Heart right ventricle (tissue), 16 donors: ENCODE measurements at regions not wholly inside any gene's neighbourhood (a gene's known extent, or its start where the extent isn't known, plus 50 kb on each side); places are given as distances from the start of the nearest gene placed in this dataset.
"Not testable (repeated sequence)": the region's sequence is repeated elsewhere in the genome, so short reads cannot be mapped to it uniquely, and the experiment has no call there.

Experiments used
- ATAC-seq, 8 donors: fragments of 200-7000 bp; cut with Tn5 transposase; one replicate each; pipeline ENCODE4 v1.9.1; 2020; ENCODE audit warnings: mild to moderate bottlenecking in 8 of 8, moderate library complexity in 8 of 8, moderate number of reproducible peaks in 1 of 8
- DNase-seq, 2 donors: peaks; one replicate each; pipeline ENCODE4 v3.0.0-alpha.2; 2020
- H3K27ac ChIP-seq, 10 donors: fragments of 200-600 bp; sonication (generic) in 2 of 10; one replicate each; pipeline versions ENCODE4 v1.5.0 to v1.8.0; 2020 to 2022; ENCODE audit warnings: mild to moderate bottlenecking in 3 of 10
- H3K27me3 ChIP-seq, 7 donors: fragments of 200-600 bp; one replicate each; pipeline ENCODE4 v1.8.0; 2021 to 2022; ENCODE audit warnings: mild to moderate bottlenecking in 2 of 7
- H3K36me3 ChIP-seq, 9 donors: fragments of 200-600 bp; sonication (generic) in 1 of 9; one replicate each; pipeline versions ENCODE4 v1.5.0 to v1.8.0; 2020 to 2022; ENCODE audit warnings: mild to moderate bottlenecking in 2 of 9
- H3K4me1 ChIP-seq, 9 donors: fragments of 200-600 bp; sonication (generic) in 1 of 9; one replicate each; pipeline versions ENCODE4 v1.5.0 to v1.8.0; 2020 to 2022; ENCODE audit warnings: mild to moderate bottlenecking in 4 of 9
- H3K4me3 ChIP-seq, 10 donors: fragments of 200-600 bp; sonication (generic) in 2 of 10; one replicate each; pipeline versions ENCODE4 v1.5.0 to v1.8.0; 2020 to 2022; ENCODE audit warnings: mild to moderate bottlenecking in 7 of 10, moderate library complexity in 2 of 10
- H3K9me3 ChIP-seq, 11 donors: fragments of 200-600 bp in 10 of 11; sonication (generic) in 2 of 11; one replicate each; pipeline versions ENCODE4 v1.5.0 to v1.8.0; 2013 to 2022; ENCODE audit warnings: mild to moderate bottlenecking in 2 of 11, control low read depth in 1 of 11, moderate library complexity in 1 of 11
- CTCF ChIP-seq, 9 donors: fragments of 200-600 bp; sonication (generic) in 2 of 9; IDR thresholded peaks; one replicate each; pipeline versions ENCODE4 v1.5.0 to v1.8.0; 2021 to 2022; ENCODE audit warnings: antibody characterized with exemption in 9 of 9, mild to moderate bottlenecking in 5 of 9, moderate library complexity in 1 of 9
- whole genome bisulfite sequencing, 2 donors: extraction: QIAGEN DNeasy Blood & Tissue Kit; methylation state at CpG; one replicate each; pipeline ENCODE4 v1.1.7; 2013; ENCODE audit warnings: inconsistent platforms in 1 of 2; 5-methylcytosine and 5-hydroxymethylcytosine counted together
- intact Hi-C, 10 donors: fragments of 100-400 bp; cut with DNase I; formaldehyde crosslinking; loops; one replicate each; pipeline versions ENCODE4 v1.11.1 to v1.14.2; 2022
- donor health status: Arrhythmogenic right ventricular cardiomyopathy.
- donor health status: ischemic (EF 13 %, LVEDD 7.1; RV severe dilation, severe dysfunction).
- donor health status: healthy with polysubstance abuse.
- donor health status: DM: no; HTN: yes; CAD: no.
- donor health status: DM: no; HTN: no; CAD: no.
- donor health status: ischemic (EF 25% LVEDD 6.9; RV normal size, moderate dysfunction).
- donor health status: ischemic (EF 25% LVEDD 5.7; RV mildly dilated, moderate dysfunction).
- donor health status: healthy.
- donor health status: DM: yes; HTN: yes; CAD: no.
- donor health status: Ischemic cardiomyopathy.
- donor health status: ischemic (EF 35%, LVEDD 5.7; RV mildly dilated, moderate dysfunction).
- donor health status: nonischemic (EF 11% LVEDD 7.7; RV severe dilation, severe dysfunction).
- donor health status: DM: yes; HTN: yes; CAD: no.
- donor health status: PGD.
- donor health status: ischemic (EF 29% LVEDD 5.4; RV normal size, mild dysfunction).
- donor health status: nonischemic (EF 23%, LVEDD 6.1; RV moderate dilation, normal function).

GRCh38 chr9:88258024-88258423, 119.7 kb upstream of the SPATA31C2 start:
- no peak overlapping the region for H3K4me3 ChIP-seq
- no peaks in the 10 kb centered on the region for H3K36me3 ChIP-seq
- ATAC-seq: peak; percentile 67 to 91 (median 85)
- no peaks in the 10 kb centered on the region for H3K27me3 ChIP-seq
- peak overlapping the region in 3 of 10 donors; percentile 25 to 53 (median 45) for H3K27ac ChIP-seq
- intact Hi-C loops: no loop called here
- DNase-seq: peak; percentile 29 to 59
- WGBS, 2 donors: 15% methylated on average over 2 of the region's 2 CpGs
- TF ChIP-seq CTCF (IDR thresholded peaks at IDR 0.05): no peak
- no peaks in the 10 kb centered on the region for H3K9me3 ChIP-seq
- H3K4me1 ChIP-seq: peaks cover 0 to 22% (median 15%) of the 10 kb centered on the region in 9 donors

GRCh38 chr9:88256216-88256615, 117.9 kb upstream of the SPATA31C2 start:
- H3K27me3 ChIP-seq: no peaks in the 10 kb centered on the region
- ATAC-seq (no peak), DNase-seq (no peak)
- peaks cover 0 to 22% (median 15%) of the 10 kb centered on the region in 9 donors for H3K4me1 ChIP-seq
- intact Hi-C loops: no loop called here
- 81 to 93% methylated on average over 7 of the region's 7 CpGs for WGBS, 2 donors
- no peak for TF ChIP-seq CTCF (IDR thresholded peaks at IDR 0.05)
- H3K36me3 ChIP-seq: no peaks in the 10 kb centered on the region
- peaks cover 0 to 18% (median 8%) of the 10 kb centered on the region in 11 donors for H3K9me3 ChIP-seq
- H3K4me3 ChIP-seq: no peak overlapping the region
- H3K27ac ChIP-seq: no peak overlapping the region

GRCh38 chr9:88255806-88256205, 117.5 kb upstream of the SPATA31C2 start:
- ATAC-seq, H3K36me3 ChIP-seq, H3K27me3 ChIP-seq, H3K4me3 ChIP-seq, intact Hi-C loops, DNase-seq, H3K27ac ChIP-seq: not testable (repeated sequence)
- Histone ChIP-seq H3K9me3 (peaks cover 0 to 21% (median 8%) of the 10 kb centered on the region in 11 donors), H3K4me1 (peaks cover 0 to 22% (median 15%) of the 10 kb centered on the region in 9 donors)
- 45 to 46% methylated on average over 4 of the region's 4 CpGs for WGBS, 2 donors

GRCh38 chr9:88251903-88252302, 113.6 kb upstream of the SPATA31C2 start:
- Histone ChIP-seq H3K27ac (no peak overlapping the region), H3K27me3 (no peaks in the 10 kb centered on the region), H3K4me1 (no peaks in the 10 kb centered on the region), H3K9me3 (peaks cover 0 to 25% (median 8%) of the 10 kb centered on the region in 11 donors), H3K36me3 (no peaks in the 10 kb centered on the region), H3K4me3 (no peak overlapping the region)
- 86 to 93% methylated on average over 1 of the region's 1 CpG for WGBS, 2 donors
- ATAC-seq: no peak
- intact Hi-C loops: no loop called here
- DNase-seq: no peak
- no peak for TF ChIP-seq CTCF (IDR thresholded peaks at IDR 0.05)

- DNase-seq (no peak), ATAC-seq (no peak)
- Histone ChIP-seq H3K4me3 (no peak overlapping the region), H3K36me3 (no peaks in the 10 kb centered on the region), H3K9me3 (no peaks in the 10 kb centered on the region), H3K27me3 (no peaks in the 10 kb centered on the region), H3K4me1 (no peaks in the 10 kb centered on the region), H3K27ac (no peak overlapping the region)
- TF ChIP-seq CTCF (IDR thresholded peaks at IDR 0.05): no peak
- intact Hi-C loops: no loop called here
Observed at GRCh38 chr9:88243736-88244135, 105.5 kb upstream of the SPATA31C2 start.
